Stimulated activated CD4-positive, alpha-beta T cell treated with anti-CD3 and anti-CD28 coated beads, Interleukin-1b, Interleukin-23, amount 100 ng/mL, for 4 hours (primary cell): ENCODE measurements at regions not wholly inside any gene's neighbourhood (a gene's known extent, or its start where the extent isn't known, plus 50 kb on each side); places are given as distances from the start of the nearest gene placed in this dataset.
"Not testable (repeated sequence)": the region's sequence is repeated elsewhere in the genome, so short reads cannot be mapped to it uniquely, and the experiment has no call there.

Experiments used
- DNase-seq, 2 donors: peaks; one replicate each; pipeline ENCODE4 v3.0.0-alpha.2; 2020; ENCODE audit warnings: low read depth in 2 of 2

DNA sequence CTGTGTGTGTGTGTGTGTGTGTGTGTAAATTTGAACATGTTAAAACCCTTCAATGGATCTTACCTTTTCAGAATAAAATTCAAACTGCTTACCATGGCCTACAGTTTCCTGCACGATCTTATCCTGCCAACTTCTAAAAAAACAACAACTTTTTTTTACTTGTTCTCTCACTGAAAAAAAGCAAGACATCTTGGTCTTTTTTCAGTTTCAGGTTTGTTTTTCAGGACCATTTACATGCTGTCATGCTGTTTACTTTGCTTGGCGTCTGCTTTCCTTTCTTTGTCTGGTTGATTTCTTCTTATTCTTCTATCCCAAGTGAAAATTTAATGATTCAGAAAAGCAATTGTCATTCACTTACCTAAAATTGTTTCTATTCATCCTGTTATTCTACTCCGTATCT lies 286.3 kb upstream of the TMEFF2 start:
- no peak for DNase-seq

DNA sequence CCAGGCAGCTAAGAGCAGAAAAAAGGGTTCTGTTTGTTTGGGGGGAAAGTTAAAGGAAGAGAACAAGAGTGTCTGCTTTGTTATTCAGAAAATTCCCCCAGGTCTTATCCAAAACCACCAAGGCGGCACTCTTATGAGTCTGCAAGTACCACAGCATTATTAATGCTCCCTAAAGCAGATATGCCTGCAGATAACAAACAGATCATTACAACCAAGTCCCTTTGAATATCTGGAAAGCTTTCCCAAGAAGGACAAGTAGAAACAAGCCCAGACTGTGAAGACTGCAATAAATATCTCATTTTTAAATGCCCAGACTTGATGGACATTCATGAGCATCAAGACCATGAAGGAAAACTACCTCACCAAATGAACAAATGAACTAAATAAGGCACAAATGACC lies 278.6 kb upstream of the TMEFF2 start:
- no peak for DNase-seq

DNA sequence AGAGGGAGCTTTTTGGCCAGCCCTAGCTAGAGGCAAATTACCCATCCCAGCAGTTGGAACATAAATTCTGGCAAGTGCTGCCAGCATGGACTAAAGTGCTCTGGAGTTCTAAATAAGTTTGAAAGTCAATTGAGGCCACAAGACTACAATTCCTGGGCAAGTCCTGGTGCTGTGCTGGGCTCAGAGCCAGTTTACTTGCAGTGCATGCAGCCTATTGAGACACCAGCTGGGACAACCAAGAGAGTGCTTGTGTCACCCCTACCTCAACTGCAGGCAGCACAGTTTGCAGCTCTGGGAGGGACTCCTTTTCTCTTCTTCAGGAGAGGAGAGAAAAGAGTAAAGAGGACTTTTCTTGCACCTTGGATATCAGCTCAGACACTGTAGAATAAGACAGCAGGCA lies 277.2 kb upstream of the TMEFF2 start:
- DNase-seq: no peak

DNA sequence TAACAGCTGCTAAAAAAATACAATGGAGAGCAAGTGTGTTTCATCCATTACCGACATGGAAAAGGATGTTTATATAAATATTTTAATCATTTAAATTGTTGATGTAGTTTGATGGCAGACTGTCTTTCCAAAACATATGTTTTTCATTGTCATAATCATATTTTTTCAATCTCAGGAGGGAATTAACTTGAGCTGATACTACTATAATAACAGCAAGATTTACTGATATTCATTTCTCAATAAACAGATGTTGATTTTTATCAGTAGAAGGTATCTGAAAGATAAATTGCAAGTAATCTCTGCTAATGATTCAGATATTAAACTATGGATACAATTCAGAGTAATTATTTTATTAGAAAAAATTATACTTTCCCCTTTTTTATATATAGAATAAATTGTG lies 274.9 kb upstream of the TMEFF2 start:
- no peak for DNase-seq

DNA sequence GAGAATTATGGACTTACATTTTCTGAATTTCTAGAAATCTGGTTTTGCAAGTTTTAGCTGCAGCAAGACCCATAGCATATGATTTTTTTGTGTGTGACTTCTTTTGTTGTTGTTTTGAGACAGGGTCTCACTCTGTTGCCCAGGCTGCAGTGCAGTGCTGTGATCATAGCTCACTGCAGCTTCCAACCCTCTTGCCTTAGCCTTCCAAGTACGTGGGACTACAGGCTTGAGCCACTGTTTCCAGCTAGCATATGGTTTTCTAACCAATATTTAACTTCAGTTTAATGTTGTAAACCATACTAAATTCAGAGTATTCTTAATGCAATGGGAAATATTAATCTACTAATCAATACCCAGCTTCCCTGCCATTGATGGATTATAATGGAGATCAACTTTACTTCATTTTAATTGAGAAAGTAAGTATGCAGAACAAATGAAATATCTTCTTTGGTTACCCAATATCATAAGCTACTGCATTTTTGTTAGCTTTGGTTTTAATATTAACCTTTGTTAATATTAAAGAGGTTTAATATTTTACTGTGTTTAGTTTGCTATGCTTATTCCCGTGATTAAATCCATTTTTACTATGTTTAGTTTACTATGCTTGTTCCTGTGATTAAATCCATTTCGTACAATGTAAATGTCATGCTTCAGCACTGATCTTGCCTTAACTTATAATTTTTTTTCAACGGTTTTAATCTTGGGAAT lies 273.4 kb upstream of the TMEFF2 start:
- DNase-seq: no peak

DNA sequence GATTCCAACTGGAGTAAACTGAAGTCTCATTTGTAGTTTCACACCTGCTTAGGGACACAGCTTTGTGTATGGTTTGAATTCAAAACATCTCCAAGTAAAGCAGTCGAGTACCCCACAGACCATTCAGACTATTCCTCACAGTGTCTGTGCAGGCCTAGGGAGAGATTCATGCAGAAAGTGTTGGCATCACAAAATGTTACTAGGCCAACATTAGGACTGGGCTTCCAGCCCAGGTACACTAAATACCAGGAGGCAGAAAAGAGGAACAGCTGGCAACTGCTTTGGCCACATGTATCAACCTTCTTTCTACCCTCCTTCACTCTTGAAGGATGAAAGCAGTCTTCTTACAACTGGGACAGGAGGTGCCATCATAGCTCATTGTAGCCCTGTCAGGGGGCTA lies 270.4 kb upstream of the TMEFF2 start:
- DNase-seq: no peak

DNA sequence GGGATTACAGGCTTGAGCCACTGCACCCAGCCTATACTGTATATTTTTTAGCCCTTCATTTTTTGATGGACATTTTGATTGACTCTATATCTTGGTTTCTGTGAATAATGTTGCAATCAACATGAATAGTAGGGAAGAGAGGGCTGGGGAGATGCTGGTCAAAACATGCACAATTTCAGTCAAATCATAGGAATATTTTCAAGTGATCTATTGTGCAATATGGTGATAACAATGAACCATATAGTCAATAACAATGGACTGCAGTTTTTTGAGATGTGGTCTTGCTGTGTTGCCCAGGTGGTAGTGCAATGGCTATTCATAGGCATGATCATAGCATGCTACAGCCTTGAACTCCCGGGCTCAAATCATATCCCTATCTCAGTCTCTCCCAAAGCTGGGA lies 264.7 kb upstream of the TMEFF2 start:
- no peak for DNase-seq

DNA sequence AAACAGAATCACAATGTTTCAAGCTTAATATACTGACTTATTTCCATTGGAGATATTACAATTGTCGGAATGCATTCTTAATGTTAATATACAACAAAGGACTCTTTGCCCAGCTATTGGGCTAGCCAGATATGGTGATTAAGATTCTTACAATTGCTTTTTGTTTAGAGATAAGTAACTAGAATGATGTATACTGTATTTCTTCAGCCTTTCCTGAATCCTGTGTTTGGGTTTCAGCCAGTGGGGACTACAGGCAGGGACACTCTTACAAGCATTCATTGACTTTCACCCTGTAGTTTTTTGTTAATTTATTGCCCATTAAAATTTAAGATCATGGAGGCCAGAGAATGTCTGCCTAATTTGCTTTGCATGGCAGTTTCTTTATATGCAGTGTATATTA lies 254.1 kb upstream of the TMEFF2 start:
- no peak for DNase-seq

DNA sequence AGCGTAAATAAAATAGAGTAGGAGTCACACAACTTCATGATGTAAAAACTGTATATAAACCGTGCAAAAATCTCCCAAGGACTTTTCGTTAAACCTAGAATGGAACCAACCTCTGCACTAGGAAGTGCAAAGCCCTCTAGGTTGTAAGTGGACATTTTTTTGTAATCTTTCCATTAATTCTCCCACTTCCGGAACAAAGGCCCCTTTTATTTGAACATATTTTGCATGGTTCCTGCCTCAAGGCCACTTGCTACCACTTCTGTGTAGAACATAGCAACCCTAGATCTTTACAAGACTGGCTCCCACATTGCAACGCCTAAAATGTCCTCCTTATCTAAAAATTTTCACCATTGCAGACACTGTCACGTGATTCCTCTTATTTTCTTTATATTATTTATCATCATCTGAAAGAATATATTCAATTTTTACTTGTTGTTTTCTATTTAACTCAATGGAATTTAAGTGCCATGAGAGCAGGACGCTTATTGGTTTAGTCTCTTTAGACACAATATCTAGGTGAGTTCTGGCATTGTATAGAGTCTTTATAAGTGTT lies 249.6 kb upstream of the TMEFF2 start:
- DNase-seq: no peak

DNA sequence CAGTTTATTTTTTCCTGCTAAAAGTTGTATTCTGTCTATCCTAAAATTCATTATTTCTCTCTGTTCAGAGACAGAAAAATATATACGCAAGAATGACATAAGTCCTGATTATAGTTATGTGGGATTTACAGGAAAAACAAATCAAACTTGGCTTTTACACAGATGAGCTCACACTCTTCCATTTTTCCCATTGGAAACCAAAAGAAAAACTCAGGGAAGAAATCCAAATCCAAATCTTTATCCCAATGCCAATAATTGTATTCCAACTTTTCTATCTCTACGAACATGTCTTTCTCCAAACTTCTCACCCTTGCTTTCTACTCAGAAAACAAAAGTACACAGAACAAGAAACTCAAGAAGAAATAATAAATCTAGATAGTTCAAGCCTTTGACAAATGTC lies 249.1 kb upstream of the TMEFF2 start:
- DNase-seq: no peak

DNA sequence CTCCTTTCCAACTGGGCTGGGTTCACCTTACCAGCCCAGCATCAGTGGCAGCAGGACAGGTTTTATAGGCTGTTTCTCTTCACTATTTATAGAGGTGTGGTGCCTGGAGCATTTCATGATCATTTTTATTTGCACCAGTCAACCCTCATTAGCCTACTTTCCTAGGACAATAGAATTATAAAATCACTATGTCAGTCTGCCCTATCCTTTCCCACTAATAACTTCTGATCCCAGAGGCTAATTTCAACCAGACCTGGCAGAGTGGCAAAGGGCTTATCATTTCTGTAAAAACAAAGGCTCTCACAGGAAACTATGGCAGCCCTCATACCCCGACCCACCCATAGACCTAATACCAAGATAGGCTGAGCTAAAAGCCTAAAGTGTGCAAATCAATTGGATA lies 243.5 kb upstream of the TMEFF2 start:
- no peak for DNase-seq

DNA sequence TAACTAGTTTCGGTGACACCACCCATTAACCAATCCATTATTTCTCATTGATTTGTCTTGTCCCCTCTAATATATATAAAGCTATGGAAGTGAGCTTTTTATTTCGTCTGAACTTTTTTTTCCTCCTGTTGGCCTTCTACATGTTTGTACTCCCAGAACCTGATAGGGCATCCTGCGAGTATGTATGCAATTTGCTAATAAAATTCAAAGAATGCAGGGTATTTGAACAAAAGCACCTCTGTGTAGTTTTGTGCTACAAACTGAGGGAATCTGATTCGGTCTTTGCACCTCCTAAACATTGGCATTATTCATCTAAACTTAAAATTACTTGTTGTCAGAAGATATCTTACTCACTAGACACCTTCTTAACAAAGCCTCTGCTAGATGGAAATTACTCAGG lies 242.9 kb upstream of the TMEFF2 start:
- no peak for DNase-seq

DNA sequence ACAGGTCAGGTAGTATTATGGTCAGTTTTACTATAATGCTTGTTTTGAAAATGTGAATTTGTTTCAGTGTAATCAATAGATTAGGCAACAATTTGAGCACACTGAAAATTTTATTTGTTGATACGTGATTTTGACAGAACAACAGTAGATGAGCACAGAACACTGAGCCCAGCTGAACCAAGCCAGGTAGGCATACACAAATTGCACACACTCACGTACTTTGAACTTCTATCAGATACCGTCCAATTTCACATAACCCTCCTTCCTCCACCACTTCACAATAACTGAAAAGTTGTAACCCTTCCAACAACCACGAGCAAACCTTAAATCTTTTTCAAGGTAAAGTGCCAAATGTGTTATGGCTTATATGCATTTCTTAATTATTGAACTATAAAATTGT lies 229.5 kb upstream of the TMEFF2 start:
- DNase-seq: no peak

DNA sequence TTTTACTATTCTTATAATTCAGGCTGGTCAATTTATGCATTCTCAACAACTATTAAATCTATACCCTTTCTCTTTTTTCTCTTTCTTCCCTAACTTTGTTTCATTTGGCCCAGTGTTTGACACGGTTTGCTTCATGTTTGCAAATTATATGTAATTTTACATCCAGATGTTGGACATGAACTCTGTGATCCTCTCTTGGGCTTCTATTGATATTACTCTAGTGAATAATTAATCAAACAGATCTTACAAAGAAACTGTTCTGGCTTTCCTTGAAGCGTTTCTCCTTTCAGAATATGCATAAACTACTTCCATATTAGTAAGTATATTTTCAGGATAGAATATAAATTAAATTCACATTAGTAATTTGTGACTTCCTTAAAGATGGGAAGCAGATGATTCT lies 225.1 kb upstream of the TMEFF2 start:
- DNase-seq: no peak

DNA sequence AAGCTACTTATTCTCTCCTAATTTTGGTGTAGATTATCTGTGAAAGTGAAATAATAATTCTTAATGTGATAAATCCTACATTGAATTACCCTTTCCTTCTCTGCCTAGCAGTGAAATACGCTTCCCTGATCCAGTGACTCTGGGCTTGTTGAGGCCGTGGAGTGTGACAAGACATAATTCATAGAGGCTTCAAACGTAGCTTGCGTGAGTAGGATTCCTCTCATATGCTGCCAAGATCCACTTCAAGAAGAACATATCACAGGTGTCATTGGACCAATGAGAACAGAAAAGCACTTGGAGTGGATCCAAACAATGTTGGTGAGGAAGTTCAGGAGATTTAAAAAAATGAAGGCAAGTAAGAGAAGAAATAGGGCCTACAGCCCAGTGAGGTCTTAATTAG lies 221.3 kb upstream of the TMEFF2 start:
- no peak for DNase-seq

DNA sequence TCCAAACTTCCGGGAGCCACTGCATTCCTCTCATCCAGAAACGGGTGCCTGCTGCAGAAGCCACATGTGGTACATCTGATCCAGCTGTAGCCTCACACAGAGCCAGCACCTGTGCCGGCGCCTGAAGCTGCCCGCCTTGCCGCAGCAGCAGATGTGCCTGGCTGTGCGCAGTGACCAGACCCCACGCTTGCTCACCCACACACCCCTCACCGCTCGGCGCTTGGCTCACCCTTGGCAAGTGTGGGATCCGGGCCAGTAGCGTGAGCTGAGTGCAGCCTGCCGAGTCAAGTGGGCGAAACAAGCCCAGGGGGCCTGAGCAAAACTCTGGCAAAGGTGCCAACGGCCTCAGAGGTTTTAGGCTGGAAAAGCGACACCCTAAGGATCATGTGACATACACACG lies 220.1 kb upstream of the TMEFF2 start:
- no peak for DNase-seq

DNA sequence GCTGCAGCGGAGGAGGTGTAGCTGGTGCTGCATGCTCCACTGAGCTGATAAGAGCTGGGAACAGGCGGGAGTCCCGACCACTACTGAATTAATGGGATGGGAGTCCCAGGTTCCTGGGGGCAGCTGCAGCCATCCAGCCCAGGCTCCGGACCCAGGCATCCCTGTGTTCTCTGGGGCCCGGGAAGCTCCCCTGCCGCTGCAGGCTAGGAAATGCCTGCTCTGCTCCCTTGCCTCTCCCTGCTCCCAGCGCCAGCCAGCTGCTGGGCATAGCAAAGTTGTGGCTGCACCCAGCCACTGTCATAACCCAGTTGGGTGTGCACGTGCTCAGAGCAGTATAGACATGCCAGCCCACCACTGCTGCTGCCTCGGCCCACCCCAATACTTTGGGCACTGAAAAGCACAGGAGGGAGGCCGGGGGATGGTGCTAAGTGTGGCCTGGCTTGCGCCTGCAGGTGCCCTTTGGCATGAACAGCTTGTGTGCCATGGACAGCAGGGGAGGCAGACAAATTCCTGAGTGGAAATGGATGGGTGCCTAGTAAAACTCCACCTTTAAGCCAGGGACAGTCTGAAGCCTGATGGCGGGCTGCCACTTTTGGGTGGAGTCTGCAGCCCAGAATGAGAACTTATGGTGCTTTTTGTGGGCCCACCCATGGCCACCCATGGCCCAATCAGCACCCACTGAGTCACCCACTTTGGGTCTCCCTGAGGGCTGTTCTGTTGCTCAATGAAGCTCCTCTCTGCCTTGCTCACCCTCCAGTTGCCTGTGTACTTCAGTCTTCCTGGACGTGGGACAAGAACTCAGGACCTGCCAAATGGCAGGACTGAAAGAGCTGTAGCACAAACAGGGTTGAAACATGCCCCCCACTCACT lies 219.3 kb upstream of the TMEFF2 start:
- DNase-seq: no peak

DNA sequence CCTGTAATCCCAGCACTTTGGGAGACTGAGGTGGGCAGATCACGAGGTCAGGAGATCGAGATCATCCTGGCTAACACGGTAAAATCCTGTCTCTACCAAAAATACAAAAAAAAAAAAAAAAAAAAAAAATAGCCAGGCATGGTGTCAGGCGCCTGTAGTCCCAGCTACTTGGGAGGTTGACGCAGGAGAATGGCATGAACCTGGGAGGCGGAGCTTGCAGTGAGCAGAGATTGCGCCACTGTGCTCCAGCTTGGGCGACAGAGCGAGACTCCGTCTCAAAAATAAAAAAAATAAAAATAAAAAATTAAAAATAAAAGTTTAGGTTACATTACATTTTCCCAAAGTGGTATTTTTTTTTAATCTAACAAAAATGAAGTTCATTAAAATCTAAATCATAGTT lies 218.1 kb upstream of the TMEFF2 start:
- not testable (repeated sequence) for DNase-seq

DNA sequence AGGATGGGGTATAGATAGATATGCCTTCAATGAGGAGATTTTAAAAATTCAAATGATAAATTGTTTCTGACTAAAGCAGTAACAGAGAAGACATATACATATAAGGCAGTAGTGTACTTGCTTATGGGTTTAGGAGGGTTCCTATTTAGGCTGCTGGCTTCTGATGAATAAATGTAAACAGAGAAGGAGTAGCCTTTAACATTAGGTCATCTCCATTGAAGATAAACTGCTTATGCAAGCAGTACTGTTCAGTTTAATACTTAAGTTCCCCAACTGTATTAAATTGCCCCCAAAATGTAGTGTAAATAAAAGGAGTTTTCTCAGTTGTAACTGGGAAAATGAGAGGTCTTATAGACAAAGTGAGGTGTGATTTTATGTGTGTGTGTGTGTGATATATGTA lies 217.7 kb upstream of the TMEFF2 start:
- DNase-seq: no peak

DNA sequence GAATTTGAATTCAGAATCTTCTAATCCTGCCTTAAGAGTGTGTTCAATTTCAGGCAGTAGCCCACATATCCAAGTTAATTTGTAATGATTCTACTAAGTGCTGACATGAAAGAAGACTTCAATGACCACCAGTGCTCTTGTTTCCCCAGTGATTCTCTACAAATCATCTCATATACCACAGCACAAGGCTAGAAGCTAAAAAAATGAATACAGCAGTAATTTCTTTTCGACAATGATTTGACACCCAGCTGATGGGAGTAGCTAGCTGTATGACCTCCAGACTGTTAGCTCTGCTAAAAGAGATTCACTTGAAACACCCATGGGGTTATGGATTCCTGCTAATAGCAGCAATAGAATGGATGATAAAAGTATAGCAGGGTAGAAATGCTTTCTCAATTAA lies 217.0 kb upstream of the TMEFF2 start:
- DNase-seq: no peak

DNA sequence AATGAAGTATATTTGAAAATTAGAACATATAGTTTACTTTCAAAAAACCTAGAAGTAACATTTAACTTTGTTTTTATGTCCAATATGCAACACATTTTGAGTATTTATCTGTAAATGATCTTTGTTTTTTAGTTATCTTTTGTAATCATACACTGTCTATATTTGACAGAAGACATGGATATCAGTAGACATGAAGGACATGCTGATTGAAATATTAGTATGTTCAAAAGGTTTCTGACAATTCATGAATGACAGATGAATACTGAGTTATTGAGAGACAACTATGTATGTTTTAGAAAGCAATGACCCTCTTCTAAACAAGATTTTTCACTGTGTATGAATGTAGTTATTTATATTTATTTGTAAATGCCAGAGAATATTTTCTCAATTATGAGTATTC lies 215.6 kb upstream of the TMEFF2 start:
- no peak for DNase-seq

DNA sequence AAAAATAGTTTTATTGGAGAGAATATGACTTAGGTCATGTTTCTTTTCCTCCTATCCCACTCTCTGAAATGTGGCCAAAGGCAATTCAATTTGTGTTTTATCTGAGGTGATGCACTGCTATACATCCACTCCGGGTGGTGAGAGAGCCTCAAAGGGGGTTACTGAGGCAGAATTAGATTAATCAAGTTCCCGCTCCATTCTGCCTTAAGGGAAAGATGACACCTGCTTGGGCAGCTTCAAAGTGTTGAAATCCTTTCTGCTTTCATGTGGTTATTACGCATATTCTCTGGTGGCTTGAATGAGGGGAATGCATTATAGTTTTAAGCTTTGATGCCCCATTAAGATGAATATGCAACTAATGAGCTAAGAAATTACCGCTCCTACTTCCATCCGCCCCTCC lies 213.0 kb upstream of the TMEFF2 start:
- no peak for DNase-seq

DNA sequence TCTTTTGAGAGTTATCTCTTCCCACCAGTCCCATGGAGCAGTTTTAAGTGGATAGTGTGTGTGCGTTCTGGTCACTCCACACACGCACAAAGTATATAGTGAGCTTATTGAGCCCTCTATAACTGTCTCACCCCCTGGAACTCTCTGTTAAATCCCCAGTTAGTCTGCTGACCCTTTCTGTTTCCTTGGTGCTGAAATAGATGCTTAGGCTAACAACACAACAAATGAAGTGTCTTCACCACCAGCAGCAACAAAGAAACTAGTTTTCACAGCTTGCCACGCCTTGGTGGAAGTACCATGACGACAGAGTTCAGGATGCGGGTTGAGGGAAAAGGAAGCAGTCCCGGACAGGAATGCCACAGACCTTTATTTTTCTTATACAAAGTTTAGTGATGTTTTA lies 203.5 kb upstream of the TMEFF2 start:
- no peak for DNase-seq
